Esophagus squamous epithelium (tissue), 4 donors: ENCODE measurements at regions not wholly inside any gene's neighbourhood (a gene's known extent, or its start where the extent isn't known, plus 50 kb on each side); places are given as distances from the start of the nearest gene placed in this dataset.

Experiments used
- CTCF ChIP-seq, 6 experiments: fragments of 450-650 bp in 4 of 6; fragments of 200-600 bp in 2 of 6; sonication (generic) in 2 of 6; IDR thresholded peaks; one replicate each; pipeline ENCODE4 v1.5.1; 2016 to 2019; ENCODE audit warnings: antibody characterized with exemption in 6 of 6, mild to moderate bottlenecking in 4 of 6, moderate library complexity in 4 of 6
- POLR2A ChIP-seq, 4 donors: fragments of 450-650 bp; IDR thresholded peaks; one replicate each; pipeline ENCODE4 v1.6.1; 2017; ENCODE audit warnings: antibody characterized with exemption in 4 of 4, mild to moderate bottlenecking in 4 of 4, moderate library complexity in 3 of 4

- TF ChIP-seq CTCF (IDR thresholded peaks at IDR 0.05) (no peak), POLR2A (IDR thresholded peaks at IDR 0.05) (no peak)
These were observed 399.9 kb downstream of the HLX start for GRCh38 chr1:221279146-221279545.
